T-helper 2 cell (primary cell): ENCODE measurements at regions not wholly inside any gene's neighbourhood (a gene's known extent, or its start where the extent isn't known, plus 50 kb on each side); places are given as distances from the start of the nearest gene placed in this dataset.

ENCODE experiments used
- DNase-seq, 5 experiments: peaks; one replicate each; pipeline versions ENCODE4 v3.0.0 to v3.0.0-alpha.2; 2012 to 2022

DNA sequence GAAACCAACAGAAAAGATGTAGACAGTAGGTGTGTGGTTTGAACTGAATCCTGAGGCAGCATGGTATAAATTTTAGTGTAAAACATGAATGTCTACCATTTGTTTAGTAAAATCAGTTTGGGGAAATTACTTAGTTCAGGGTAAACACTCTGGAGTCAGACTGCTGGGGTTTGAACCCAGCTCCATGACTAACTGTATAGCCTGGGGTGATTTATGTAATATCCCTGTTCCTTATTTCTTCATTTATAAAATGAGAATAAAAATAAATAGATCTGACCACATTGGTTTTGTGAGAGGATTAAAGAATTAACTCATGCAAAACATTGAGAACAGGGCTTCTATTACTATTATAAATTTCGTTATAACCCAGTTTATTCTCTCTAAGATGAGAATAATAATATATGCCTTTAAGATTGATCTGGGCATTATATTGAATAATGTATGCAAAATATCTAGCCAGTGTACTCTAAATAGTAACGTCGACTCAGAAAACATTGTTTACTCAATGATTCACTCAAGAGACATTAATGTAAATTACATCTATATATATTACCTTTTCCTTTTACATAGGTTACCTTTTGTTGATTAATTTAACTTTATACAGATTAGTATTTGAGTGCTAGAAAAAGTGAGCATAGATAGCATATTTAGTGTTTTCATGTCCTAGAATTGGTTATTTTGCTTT lies 120.6 kb upstream of the KCNJ16 start:
- no peak for DNase-seq

DNA sequence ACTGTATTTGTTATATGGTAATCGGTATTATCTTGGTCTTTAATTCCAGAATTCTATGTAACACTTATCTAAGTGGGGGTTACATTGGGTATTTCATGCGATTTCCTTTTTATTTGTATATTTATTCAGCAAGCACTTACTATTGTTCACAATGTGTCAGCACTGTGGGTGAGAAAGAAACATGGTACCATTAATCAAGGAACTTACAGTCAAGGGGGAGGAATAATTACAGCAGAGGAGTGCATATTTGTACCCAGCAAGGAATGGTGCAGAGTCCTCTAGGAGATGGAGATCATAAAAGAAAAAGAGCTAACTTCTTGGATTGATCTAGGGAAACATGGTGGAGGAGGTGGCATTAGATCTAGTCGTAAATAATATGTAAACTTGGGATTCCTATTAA lies 117.0 kb upstream of the KCNJ16 start:
- DNase-seq: no peak

DNA sequence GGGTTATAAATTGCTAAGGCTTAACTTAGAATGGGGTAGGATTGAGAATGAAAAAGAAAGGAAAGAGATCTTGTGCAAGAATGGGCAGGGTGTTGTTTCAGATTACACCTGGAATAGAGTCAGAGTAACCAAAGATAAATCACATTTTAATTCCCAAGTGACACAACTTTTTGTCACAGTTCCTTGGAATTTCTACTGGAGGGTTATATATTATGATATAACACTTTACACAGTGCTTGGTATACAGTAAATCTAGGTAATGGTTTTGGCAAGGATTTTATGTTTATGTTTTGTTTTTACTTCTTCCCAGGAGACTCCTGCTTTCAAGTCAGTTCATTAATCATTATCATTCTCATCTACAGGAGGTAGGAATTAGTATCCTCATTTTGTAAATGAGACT lies 115.7 kb upstream of the KCNJ16 start:
- DNase-seq: no peak

DNA sequence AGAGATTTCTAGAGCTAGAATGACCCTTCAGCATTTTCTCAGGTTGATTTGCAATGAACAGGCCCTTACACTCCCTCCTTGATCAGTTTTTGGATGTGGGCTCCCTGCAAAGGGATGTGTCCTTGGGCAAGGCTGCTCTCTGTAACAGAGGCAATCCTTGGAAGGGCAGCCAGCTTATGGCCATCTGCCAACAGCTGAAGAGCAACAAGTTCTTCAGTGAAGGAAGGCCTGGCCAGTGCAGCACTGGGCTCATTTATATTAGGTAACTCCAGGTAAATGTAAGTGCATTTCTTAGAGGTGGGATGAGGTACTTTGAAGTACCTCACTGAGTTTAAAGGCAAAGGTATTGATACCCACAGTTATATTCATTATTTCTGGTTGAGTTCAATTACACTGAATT lies 114.3 kb upstream of the KCNJ16 start:
- DNase-seq: no peak

DNA sequence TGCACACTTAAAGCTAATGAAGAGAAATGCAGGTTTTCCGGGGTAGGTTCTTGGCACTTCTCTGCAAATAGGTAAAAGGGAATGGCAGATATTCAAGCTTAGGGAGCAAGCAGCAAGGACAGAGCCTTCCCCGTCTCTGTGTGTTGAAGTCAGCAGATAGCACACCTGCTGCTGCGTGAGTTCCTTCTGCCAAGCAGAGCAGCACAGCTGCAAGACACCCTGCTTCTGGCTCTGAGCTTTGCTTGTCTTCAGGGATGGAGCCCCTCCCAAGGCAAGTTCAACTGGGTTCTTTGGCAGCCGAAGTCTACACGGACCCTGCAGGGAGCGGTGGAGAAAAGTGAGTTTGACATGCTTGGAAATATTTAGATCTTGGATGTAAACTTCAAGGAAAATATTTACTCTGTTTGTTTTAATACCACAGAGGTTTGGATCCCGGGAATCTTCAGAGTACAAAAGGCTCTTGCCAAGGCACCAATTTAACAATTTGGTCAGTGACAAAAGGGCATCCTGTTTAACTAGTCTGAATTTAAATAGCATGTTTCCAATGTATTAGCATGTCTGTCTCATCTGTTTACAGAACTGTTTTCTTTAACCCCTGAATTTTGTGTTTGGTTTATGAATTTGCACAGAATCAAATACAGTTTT lies 113.4 kb upstream of the KCNJ16 start:
- DNase-seq: no peak

DNA sequence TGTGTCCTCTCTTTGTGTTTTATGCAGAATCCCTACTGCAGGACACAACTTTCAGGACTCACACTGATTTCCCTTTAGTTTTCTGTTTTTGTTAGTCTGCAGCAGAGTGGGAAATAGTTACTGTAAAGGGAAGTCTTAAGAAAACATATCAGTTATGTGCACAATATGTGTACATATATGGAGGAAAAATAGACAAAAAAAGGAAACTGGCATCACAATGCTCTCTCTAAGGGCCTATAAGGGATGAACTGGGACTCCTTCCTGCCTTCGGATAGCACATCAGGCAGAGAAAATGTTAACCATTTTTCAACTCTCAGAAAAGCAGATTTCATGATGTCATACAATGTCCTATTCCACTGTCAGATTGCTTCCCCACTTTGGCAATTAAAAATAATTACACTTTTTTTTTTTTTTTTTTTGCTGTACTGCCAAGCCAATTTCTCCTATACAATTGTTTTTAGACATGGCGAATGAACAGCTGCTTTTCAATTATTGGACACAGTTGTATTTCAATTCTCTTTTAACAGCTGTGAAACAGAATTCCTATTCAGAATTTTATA lies 112.5 kb upstream of the KCNJ16 start:
- DNase-seq: no peak

DNA sequence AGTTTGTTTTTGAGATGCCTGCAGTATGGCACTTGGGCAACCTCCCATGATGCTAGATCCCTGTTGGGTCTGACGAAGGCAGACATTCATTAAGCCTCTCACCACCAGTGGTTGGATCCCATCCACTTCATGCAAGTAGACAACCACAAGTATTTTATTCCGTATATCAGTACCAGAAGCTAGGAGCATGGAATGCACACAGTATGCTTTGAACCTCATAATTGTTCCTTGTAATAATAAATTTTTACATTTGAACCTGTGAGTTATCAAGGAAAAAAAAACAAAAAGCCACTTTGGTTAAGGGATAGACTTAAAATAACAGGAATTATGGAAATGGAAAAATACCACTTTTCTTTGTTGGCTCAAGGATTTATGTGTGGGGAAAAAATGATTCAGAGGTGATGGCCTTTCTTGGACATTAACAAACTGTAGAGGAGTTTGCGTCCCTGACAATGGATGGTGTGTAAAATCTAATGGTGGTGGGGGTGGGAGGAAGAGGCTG lies 107.1 kb upstream of the KCNJ16 start:
- DNase-seq: no peak

DNA sequence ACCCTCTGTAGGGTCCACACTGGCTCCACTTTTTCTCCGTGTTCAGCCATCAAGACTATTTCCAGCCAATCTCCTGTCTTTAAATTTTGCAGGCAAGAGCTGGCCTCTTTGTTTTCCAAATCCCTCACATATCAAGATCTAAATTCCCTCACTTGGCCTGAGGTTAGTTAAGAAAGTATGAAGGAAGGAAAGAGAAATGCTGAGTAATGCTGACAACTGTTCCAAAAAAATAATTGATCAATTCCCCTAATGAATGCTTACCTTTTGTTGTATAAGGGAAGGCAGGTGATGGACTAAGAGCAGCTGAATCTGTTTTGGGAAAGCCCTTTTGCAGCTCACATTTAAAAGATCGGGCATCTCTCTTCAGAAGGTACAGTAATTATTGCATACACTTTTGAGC lies 105.1 kb upstream of the KCNJ16 start:
- DNase-seq: no peak

DNA sequence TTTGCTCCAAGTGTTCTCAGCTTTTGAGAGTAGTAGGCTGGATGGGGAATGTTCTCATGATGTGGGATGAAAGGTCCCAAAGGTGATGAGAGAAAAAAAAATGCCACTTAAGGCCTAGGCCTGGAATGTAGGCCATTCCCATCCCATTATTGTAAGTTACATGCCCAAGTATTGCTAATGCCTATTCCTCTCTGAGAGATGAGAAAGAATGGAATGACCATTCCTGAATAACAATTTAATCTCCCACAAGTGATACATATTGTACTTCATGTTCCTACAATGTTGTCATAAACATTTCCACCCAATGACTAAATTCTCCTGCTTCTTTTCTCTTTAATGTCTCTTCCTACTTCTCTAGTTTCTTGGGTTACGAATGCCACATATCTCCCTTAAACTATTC lies 102.8 kb upstream of the KCNJ16 start:
- DNase-seq: no peak

DNA sequence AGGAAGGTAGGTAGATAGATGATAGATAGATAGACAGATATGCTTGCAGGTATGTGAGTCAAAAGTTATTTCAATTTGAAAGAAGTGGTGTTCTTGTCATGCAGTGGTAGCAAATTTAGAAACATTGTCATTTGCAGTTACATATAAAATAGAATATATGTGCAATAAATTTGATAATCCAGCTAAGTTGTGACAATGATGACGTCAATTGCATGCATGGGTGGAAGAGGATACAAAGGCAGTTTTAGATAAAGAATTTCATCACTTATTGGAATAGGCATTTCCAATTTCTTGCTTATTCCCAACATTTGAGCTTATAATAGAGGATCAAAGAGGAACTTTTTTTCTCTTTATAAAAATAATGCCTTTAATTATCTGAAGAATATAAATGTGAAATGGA lies 99.2 kb upstream of the KCNJ16 start:
- DNase-seq: no peak

DNA sequence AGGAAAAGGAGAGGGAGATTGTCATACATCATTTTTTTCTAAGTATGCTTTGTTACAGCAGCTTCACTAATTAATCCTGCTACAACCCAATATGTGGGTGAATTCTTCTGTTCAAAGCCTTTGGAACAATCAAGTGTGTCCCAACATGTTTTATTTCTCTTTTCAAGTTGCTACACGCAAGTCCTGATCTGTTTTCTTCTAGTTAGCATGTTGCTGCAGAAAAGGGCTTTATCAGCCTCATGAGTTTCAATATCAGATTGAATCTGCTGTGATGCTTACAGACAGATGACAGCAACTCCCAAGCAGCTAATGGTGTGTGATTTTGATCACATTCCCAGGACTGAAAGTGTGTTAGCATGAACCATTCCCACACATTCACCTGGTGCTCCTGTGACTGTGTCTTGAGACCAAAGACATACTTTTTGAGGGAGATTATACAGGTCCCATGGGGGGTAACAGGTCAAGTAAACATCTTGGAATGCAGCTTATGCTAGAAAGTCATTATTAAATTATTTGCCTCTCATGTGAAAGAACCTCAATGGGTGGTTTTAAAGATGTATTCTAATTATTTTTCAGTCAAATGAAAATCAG lies 96.9 kb upstream of the KCNJ16 start:
- no peak for DNase-seq

DNA sequence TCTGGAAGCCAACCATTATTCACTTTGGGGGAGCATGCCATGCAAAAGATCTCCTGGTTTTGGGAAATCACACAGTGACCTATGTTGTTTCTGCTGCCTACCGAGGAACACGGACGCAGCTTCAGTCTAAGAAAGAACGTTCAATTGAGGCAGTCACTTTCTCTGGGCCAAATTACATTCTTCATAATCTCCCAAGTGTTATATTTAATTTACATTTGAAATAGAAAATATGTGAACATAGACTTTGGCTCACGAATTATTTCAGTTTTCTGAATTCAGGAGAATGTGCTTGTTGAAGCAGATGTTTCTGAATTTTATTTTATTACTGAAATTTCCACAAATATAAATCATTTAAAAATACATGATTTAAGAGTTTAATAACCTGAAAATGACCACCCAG lies 93.6 kb upstream of the KCNJ16 start:
- no peak for DNase-seq

DNA sequence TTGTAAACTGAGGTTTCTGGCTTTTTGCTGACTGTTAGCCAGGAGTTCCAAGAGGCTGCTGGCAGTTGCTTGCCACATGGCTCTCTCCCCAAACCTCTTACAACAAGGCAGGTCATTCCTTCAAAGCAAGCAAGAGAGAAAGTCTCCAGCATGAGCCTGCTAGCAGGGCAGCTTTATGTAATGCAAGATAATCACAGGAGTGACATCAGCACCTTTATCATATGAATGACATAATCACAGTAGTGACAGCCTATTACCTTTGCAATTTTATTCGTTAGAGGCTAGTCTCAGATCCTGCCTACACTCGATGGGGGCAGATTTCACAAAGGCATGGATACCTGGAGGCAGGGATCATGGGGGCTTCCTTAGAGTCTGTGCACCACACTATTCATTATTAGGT lies 79.5 kb upstream of the KCNJ16 start:
- DNase-seq: no peak

DNA sequence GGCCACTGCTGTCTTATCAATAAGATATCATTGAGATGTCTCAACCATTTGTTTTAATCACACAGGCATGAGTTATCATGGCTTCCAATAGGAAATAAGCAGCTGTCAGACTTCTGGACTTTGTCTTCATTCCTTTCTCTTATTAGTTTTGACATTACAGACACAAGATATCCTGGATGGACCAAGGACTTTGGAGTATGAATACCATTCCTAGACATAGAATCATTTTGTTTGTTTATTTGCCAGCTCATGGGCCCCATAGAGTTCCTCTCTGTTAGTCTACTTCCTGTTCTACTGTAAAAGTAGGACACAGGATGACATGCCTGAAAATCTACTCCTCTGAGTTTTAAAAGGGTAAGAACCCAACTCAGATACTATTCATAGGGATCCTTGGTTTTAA lies 77.7 kb upstream of the KCNJ16 start:
- no peak for DNase-seq

DNA sequence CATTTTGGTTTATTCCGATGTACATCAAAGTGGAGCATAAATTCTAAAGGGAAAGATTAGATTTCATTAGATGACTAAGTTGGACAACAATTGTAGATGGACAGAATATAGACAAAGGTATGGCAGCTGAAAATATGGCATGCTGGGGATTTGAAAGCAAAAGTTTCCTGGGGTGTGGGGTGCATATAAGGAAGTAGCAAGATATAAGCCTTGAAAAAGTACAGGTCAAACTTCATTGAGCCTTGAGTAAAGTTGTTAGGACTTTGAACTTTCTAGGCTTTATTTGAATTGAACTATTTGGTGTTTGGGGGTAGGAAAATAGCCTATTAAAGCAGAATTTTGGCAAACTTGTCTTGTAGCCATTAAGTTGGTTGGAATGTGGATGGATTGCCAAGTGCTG lies 75.8 kb upstream of the KCNJ16 start:
- DNase-seq: no peak

DNA sequence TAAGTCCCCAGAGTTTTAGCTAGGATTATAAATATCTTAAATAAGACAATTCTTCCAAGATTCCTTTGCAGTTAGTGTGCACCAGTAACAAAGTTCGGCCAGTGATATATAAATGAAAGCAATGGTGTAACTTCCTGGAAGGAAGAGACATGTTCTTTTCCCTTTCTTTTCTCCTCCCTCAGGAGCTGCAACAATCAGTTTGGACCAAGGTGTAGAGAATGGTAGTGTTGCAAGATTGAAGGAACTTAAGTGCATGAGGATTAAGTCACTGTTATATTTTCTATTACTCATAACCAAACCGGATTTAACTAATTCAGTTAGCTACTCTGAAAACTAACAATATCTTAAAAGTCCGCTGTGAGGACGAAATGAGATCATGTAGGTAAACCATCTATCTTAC lies 68.9 kb upstream of the KCNJ16 start:
- no peak for DNase-seq

DNA sequence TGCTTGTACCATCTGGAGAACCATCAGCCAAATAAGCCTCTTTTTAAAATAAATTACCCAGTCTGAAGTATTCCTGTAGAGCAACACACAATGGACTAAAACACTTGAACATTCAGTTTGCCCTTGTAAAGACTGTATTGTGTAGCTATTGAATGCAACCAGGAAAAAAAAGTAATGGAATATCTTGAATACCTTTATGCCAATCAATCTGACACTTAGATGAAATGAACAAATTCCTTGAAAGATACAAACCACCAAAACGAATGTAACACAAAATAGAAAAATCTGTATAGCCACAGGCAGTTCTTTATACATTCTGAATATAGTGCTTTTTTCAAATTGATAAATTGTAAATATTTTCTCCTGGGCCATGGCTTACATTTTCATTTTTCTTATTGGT lies 63.3 kb upstream of the KCNJ16 start:
- DNase-seq: no peak

DNA sequence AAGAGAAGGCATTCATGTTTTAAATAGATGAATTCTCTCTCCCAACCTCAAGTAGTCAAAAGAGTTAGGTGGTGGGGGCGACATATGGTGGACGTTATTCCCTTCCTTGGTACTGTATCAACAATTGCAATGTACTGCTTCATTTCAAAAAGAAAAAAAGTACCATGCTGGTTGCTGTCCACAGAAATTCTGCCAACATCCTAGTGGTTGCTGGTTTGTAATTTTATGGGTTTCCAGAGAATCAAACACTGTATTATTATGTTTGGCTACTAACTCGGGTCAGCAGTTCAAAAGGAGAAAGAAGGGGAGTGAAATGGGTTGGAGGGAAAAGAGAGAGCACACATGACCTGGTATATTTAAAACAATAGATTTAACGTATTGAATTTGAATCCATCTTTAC lies 61.1 kb upstream of the KCNJ16 start:
- DNase-seq: no peak

DNA sequence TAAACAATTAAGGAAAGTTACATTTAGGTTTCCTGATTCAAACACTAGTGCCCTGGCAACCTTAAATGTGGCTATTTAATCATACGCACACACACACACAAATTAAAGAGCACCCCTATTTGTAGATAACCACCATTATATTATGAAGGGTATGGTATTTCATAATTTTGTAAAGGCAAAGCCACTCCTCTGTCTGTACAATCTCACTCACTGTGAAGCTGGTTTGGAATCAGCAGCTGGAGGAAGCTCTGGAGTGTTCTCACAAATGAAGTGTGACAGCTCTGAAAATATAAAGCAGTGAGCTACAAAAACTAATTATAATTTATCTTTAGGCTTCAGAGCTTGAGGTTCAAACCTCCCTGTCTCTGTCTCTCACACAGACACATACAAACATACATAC lies 57.9 kb upstream of the KCNJ16 start:
- DNase-seq: no peak

DNA sequence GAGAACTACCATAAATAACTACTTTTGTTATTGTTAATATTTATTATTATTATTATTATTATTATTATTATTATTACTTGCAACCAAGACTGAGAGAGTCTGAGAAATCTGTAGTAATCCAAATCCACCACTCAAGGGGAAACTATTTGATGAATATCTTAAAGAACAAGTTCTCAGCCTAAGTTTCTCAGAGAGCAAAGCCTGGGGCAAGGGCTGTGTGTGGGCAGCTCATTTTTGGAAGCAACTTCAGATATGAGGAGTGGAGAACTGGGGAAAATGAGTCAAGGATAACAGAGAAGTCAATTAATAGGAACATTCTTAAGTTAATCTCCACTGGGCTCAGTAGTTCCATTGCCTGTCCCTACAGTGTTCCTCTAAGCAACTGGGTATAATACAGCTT lies 57.1 kb upstream of the KCNJ16 start:
- DNase-seq: no peak

DNA sequence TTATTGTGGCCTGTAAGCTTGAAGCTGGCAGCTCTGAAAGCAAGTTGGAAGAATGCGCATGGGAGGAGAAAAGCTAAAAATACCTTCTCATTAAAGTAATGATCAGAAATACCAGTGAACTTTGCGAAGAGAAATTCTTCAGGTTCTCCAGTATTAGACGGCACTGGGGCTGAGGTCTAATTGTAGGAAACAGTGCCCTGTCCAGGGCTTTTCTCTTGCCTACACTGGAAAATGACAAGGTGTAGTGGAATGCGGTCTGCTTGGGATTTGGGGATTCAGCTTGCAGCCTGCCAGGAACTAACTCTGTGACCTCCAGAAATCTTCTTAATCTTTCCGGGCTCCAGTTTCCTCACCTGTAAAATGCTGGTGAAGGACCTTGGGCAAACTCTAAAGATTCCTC lies 53.3 kb upstream of the KCNJ16 start:
- no peak for DNase-seq

DNA sequence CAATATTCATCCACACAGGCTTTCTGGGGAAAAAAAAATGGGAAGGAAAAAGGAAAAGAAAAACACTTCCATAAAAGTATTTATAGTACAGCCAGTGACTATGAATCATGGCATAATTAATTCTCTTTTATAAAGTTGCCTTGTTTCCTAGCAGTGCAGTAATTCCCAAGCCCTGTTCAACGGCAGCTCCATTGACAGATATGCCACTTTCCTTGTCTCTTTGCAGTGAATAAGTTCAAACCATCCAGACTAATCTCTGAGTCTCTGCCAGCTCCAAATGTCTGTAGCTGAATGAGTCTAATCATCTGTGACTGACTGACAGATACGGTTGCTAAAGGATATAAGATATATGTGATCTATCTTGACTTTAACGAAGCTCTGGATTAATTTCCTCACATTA lies 52.9 kb upstream of the KCNJ16 start:
- no peak for DNase-seq

DNA sequence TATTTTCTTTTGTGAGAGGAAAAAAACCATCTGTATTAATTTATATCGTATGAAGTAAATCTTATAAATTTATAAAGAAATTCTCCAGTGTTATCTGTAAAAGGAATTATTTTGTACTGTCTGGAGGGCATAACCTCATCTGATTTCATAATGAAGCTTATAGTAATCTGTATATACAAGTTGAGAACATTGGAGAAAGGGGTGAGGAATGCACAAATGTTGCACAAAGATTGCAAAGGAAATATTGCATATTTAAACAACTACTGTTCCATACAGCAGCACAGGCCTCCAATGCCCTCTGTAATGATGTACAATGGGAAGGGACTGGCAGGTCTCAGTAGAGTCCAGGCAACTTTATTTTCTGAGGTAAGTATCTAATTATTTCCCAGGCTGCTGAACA lies 50.8 kb upstream of the KCNJ16 start:
- no peak for DNase-seq
